H9 (cell line): ENCODE measurements at regions not wholly inside any gene's neighbourhood (a gene's known extent, or its start where the extent isn't known, plus 50 kb on each side); places are given as distances from the start of the nearest gene placed in this dataset.

Experiments
- DNase-seq: peaks from one replicate; pipeline ENCODE4 v3.0.0-alpha.2; 2017
- H2AFZ ChIP-seq: one replicate; pipeline ENCODE4 v1.6.1; 2013; ENCODE audit warnings: mild to moderate bottlenecking, low read length, control low read depth, moderate library complexity
- H2AK5ac ChIP-seq: 2 replicates; pipeline ENCODE4 v1.6.1; 2013; ENCODE audit warnings: low read length, control low read depth, mixed read lengths; ENCODE audit not compliant: insufficient read length
- H2BK120ac ChIP-seq: one replicate; pipeline ENCODE4 v1.6.1; 2013; ENCODE audit warnings: low read depth, mild to moderate bottlenecking, low read length, control low read depth, inconsistent platforms; ENCODE audit not compliant: poor library complexity, severe bottlenecking
- H2BK12ac ChIP-seq: 2 replicates; pipeline ENCODE4 v1.6.1; 2013; ENCODE audit warnings: low read length, control low read depth, mixed read lengths, low read depth; ENCODE audit not compliant: insufficient read length
- H2BK15ac ChIP-seq: 2 replicates; pipeline ENCODE4 v1.6.1; 2013; ENCODE audit warnings: low read depth, low read length, control low read depth
- H2BK20ac ChIP-seq: one replicate; pipeline ENCODE4 v1.6.1; 2013; ENCODE audit warnings: low read depth, mild to moderate bottlenecking, low read length, control low read depth, inconsistent platforms; ENCODE audit not compliant: poor library complexity, severe bottlenecking
- H2BK5ac ChIP-seq: 2 replicates; pipeline ENCODE4 v1.6.1; 2013; ENCODE audit warnings: low read length, control low read depth, mixed read lengths; ENCODE audit not compliant: insufficient read length
- H3K14ac ChIP-seq: 2 replicates; pipeline ENCODE4 v1.6.1; 2013; ENCODE audit warnings: low read length, control low read depth; ENCODE audit not compliant: insufficient read depth
- H3K18ac ChIP-seq: 2 replicates; pipeline ENCODE4 v1.6.1; 2013; ENCODE audit warnings: low read depth, mild to moderate bottlenecking, mixed read lengths, low read length, control low read depth; ENCODE audit not compliant: insufficient read length
- H3K23ac ChIP-seq: 2 replicates; pipeline ENCODE4 v1.6.1; 2013; ENCODE audit warnings: low read length, control low read depth, mixed read lengths, low read depth; ENCODE audit not compliant: insufficient read length
- H3K23me2 ChIP-seq: 2 replicates; pipeline ENCODE4 v1.6.1; 2013; ENCODE audit warnings: low read depth, mild to moderate bottlenecking, mixed read lengths, low read length, control low read depth; ENCODE audit not compliant: insufficient read length, poor library complexity, severe bottlenecking
- H3K27ac ChIP-seq: 2 replicates; pipeline ENCODE4 v1.5.1; 2013; ENCODE audit warnings: low read length, control low read depth, mixed read lengths, low read depth; ENCODE audit not compliant: insufficient read length
- H3K27me3 ChIP-seq: 2 replicates; pipeline ENCODE4 v1.6.1; 2013; ENCODE audit warnings: low read length, control low read depth, inconsistent platforms; ENCODE audit not compliant: insufficient read depth
- H3K4ac ChIP-seq: 2 replicates; pipeline ENCODE4 v1.6.1; 2013; ENCODE audit warnings: low read depth, mild to moderate bottlenecking, control low read depth, inconsistent platforms, low read length, moderate library complexity
- H3K4me1 ChIP-seq: 2 replicates; pipeline ENCODE4 v1.6.1; 2013; ENCODE audit warnings: low read length, control low read depth, inconsistent platforms; ENCODE audit not compliant: insufficient read depth
- H3K4me2 ChIP-seq: 2 replicates; pipeline ENCODE4 v1.6.1; 2013; ENCODE audit warnings: low read length, control low read depth, mixed read lengths; ENCODE audit not compliant: insufficient read length, insufficient read depth
- H3K56ac ChIP-seq: 2 replicates; pipeline ENCODE4 v1.6.1; 2013; ENCODE audit warnings: low read depth, mild to moderate bottlenecking, mixed read lengths, low read length, control low read depth; ENCODE audit not compliant: insufficient read length
- H3K79me1 ChIP-seq: 2 replicates; pipeline ENCODE4 v1.6.1; 2013; ENCODE audit warnings: low read depth, mild to moderate bottlenecking, moderate library complexity, low read length, control low read depth, inconsistent platforms; ENCODE audit not compliant: insufficient read depth, poor library complexity, severe bottlenecking
- H3K79me2 ChIP-seq: 2 replicates; pipeline ENCODE4 v1.6.1; 2013; ENCODE audit warnings: low read length, control low read depth, inconsistent platforms; ENCODE audit not compliant: insufficient read depth
- H3K9ac ChIP-seq: 2 replicates; pipeline ENCODE4 v1.6.1; 2013; ENCODE audit warnings: low read length, control low read depth, mixed read lengths; ENCODE audit not compliant: insufficient read length; ENCODE audit errors: extremely low read depth
- H3K9me3 ChIP-seq: one replicate; pipeline ENCODE4 v1.6.1; 2013; ENCODE audit warnings: low read depth, low read length, inconsistent platforms; ENCODE audit not compliant: control insufficient read depth
- H3T11ph ChIP-seq: one replicate; pipeline ENCODE4 v1.6.1; 2013; ENCODE audit warnings: mild to moderate bottlenecking, low read length, control low read depth, inconsistent platforms
- H4K20me1 ChIP-seq: one replicate; pipeline ENCODE4 v1.6.1; 2013; ENCODE audit not compliant: control insufficient read depth, insufficient read length, insufficient read depth
- H4K5ac ChIP-seq: 2 replicates; pipeline ENCODE4 v1.6.1; 2013; ENCODE audit warnings: low read depth, mild to moderate bottlenecking, mixed read lengths, low read length, control low read depth; ENCODE audit not compliant: insufficient read length
- H4K8ac ChIP-seq: replicated peaks from 2 replicates; pipeline ENCODE4 v1.6.1; 2013; ENCODE audit warnings: low read length, control low read depth, mixed read lengths, low read depth; ENCODE audit not compliant: insufficient read length
- H4K91ac ChIP-seq: 2 replicates; pipeline ENCODE4 v1.6.1; 2013; ENCODE audit warnings: low read depth, mild to moderate bottlenecking, moderate library complexity, mixed read lengths, low read length, control low read depth; ENCODE audit not compliant: insufficient read length
- H3K27ac Mint-ChIP-seq, 3 experiments: 2 replicates in 2 of 3; 3 replicates in 1 of 3; pipeline ENCODE4 v1.8.0; 2020 to 2021; ENCODE audit warnings: mixed read lengths in 3 of 3, mild to moderate bottlenecking in 1 of 3, moderate library complexity in 1 of 3
- H3K27me3 Mint-ChIP-seq: 2 replicates; pipeline ENCODE4 v1.8.0; 2021; ENCODE audit warnings: low read depth, mild to moderate bottlenecking, moderate library complexity, mixed read lengths
- H3K36me3 Mint-ChIP-seq, 3 experiments: 2 replicates in 2 of 3; 3 replicates in 1 of 3; pipeline ENCODE4 v1.8.0; 2020 to 2021; ENCODE audit warnings: low read depth in 3 of 3, mixed read lengths in 3 of 3; ENCODE audit not compliant: insufficient read depth in 1 of 3
- H3K4me1 Mint-ChIP-seq, 2 experiments: 2 replicates each; pipeline ENCODE4 v1.8.0; 2020; ENCODE audit warnings: mixed read lengths in 2 of 2
- H3K4me3 Mint-ChIP-seq, 2 experiments: 2 replicates in 1 of 2; 3 replicates in 1 of 2; pipeline ENCODE4 v1.8.0; 2020 to 2021; ENCODE audit warnings: mild to moderate bottlenecking in 2 of 2, mixed read lengths in 2 of 2, moderate library complexity in 1 of 2
- H3K9me3 Mint-ChIP-seq, 2 experiments: 2 replicates in 1 of 2; 3 replicates in 1 of 2; pipeline ENCODE4 v1.8.0; 2020; ENCODE audit warnings: mild to moderate bottlenecking in 2 of 2, mixed read lengths in 2 of 2, moderate library complexity in 1 of 2
- WGBS: extraction: QIAGEN DNeasy Blood & Tissue Kit; methylation state at CpG from one replicate; pipeline ENCODE4 v1.1.7; 2013; ENCODE audit warnings: missing lambda C conversion rate, low lambda C conversion rate, mixed read lengths; ENCODE audit not compliant: insufficient read length; ENCODE audit errors: extremely low coverage; 5-methylcytosine and 5-hydroxymethylcytosine counted together
- TF ChIP-seq, protein P1 (sequence below): fragments of 200-600 bp; sonication (generic); conservative IDR thresholded peaks from 3 replicates; pipeline ENCODE4 v1.8.0; 2021; ENCODE audit warnings: antibody characterized with exemption, mild to moderate bottlenecking

DNA sequence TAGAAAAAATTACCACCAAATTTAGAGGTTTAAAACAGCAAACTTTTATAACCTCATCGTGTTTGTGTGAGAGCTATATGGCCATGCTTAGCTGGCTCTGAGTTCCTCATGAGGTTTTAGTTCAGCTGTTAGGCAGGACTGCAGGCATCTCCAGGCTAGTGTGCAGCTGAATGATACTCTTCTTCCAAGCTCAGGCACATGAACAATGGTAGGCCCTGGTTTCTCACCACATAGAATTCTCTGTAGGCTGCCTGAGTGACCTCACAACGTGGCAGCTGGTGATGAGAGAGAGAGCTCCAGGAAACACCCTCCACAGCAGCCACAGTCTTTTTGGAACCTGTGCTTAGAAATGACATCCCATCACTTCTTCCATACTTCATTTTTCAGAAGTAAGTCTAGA is 540.6 kb upstream of the MIR17HG start:
- no peak for DNase-seq
- H2BK5ac ChIP-seq: no peak overlapping the region
- H3K27me3 ChIP-seq: no peaks in the 10 kb centered on the region; the same call in 1 of the 2 replicates
- no peak overlapping the region for H2BK120ac ChIP-seq
- no peaks in the 10 kb centered on the region for H3K4me1 ChIP-seq
- no peak overlapping the region for H4K5ac ChIP-seq
- no peaks in the 10 kb centered on the region for H3K9me3 Mint-ChIP-seq
- H3K56ac ChIP-seq: no peak overlapping the region
- H3K79me2 ChIP-seq: no peaks in the 10 kb centered on the region
- no peak overlapping the region for H4K8ac ChIP-seq
- H3K14ac ChIP-seq: no peak overlapping the region
- 0 out of 4 replicates have a peak, but pooled peaks cover 0 to 5% of the 10 kb centered on the region in 2 experiments for H3K4me1 Mint-ChIP-seq
- H3K27me3 Mint-ChIP-seq: no peaks in the 10 kb centered on the region
- H3K27ac Mint-ChIP-seq: no peak overlapping the region
- no peaks in the 10 kb centered on the region for H4K20me1 ChIP-seq
- no peak overlapping the region for H2AFZ ChIP-seq
- no peak overlapping the region for H3K23ac ChIP-seq
- no peaks in the 10 kb centered on the region for H3K23me2 ChIP-seq
- no peak overlapping the region for H3K9ac ChIP-seq
- H3K27ac ChIP-seq: no peak overlapping the region
- H3K18ac ChIP-seq: no peak overlapping the region
- H3K79me1 ChIP-seq: no peaks in the 10 kb centered on the region
- no peak overlapping the region for H3K4me2 ChIP-seq
- H3K4me3 Mint-ChIP-seq: no peak overlapping the region; a peak in 1 of 5 replicates
- TF ChIP-seq, protein P1, sequence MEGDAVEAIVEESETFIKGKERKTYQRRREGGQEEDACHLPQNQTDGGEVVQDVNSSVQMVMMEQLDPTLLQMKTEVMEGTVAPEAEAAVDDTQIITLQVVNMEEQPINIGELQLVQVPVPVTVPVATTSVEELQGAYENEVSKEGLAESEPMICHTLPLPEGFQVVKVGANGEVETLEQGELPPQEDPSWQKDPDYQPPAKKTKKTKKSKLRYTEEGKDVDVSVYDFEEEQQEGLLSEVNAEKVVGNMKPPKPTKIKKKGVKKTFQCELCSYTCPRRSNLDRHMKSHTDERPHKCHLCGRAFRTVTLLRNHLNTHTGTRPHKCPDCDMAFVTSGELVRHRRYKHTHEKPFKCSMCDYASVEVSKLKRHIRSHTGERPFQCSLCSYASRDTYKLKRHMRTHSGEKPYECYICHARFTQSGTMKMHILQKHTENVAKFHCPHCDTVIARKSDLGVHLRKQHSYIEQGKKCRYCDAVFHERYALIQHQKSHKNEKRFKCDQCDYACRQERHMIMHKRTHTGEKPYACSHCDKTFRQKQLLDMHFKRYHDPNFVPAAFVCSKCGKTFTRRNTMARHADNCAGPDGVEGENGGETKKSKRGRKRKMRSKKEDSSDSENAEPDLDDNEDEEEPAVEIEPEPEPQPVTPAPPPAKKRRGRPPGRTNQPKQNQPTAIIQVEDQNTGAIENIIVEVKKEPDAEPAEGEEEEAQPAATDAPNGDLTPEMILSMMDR: no peak
- H2BK20ac ChIP-seq: no peak overlapping the region
- WGBS: no CpG with 5 or more reads among the region's 2 CpGs
- no peaks in the 10 kb centered on the region for H3K36me3 Mint-ChIP-seq
- H3T11ph ChIP-seq: no peak overlapping the region
- no peak overlapping the region for H4K91ac ChIP-seq
- H3K4ac ChIP-seq: no peak overlapping the region
- no peak overlapping the region for H2BK12ac ChIP-seq
- no peak overlapping the region for H2AK5ac ChIP-seq
- H2BK15ac ChIP-seq: no peak overlapping the region
- no peaks in the 10 kb centered on the region for H3K9me3 ChIP-seq
